ENCODE measurements at regions not wholly inside any gene's neighbourhood (a gene's known extent, or its start where the extent isn't known, plus 50 kb on each side); places are given as distances from the start of the nearest gene placed in this dataset.
"Not testable (repeated sequence)": the region's sequence is repeated elsewhere in the genome, so short reads cannot be mapped to it uniquely, and the experiment has no call there.

DNA sequence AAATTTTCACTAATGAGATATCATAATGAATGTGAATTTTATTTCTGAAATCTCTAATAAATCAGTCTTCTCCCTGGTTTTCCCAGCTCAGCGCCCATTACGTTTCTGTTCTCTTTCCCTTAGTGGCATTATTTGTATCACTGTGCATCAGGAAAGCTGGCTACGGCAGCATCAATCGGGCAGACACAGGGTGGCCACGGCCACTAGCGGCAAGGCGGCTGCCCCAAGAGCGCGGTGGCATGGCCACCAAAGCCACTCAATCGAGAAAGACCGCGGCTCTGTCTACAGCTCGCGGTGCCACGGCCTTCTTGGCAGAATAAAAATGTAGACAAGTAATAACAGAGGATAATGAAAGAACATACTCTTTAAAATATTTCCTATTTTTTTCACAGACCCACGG lies 168.0 kb downstream of the RPIA start:
- DNase-seq (ENCODE audit: low read depth) = no peak

DNA sequence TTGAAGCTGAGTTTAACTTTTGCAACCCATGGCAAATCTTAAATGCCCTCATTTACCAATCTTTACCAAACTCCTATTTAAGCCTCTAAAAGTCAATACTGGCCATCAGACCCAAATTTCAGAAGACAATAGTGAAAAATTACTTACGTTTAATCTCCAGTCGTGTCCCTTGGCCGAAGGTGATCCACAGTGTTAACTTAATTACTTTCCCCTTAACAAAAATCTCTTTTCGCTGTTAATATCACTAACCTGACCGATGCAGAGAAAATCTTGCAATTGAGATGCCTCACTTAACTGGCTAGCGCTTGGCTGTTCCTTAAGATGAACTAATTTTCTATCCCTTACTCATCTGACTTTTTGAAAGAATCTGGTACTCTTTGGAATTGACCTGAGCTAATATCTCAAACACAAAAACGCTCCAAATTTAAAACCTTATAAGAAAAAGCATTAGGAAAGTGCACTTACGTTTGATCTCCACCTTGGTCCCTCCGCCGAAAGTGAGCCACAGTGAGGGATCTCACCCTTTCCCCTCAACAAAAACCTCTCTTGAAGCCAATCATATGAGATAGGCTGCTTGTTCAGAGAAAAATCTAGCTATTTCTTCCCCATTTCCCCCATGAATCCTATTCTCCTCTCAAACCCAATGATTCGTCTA lies 169.1 kb downstream of the RPIA start:
- no peak for DNase-seq (ENCODE audit: low read depth)

DNA sequence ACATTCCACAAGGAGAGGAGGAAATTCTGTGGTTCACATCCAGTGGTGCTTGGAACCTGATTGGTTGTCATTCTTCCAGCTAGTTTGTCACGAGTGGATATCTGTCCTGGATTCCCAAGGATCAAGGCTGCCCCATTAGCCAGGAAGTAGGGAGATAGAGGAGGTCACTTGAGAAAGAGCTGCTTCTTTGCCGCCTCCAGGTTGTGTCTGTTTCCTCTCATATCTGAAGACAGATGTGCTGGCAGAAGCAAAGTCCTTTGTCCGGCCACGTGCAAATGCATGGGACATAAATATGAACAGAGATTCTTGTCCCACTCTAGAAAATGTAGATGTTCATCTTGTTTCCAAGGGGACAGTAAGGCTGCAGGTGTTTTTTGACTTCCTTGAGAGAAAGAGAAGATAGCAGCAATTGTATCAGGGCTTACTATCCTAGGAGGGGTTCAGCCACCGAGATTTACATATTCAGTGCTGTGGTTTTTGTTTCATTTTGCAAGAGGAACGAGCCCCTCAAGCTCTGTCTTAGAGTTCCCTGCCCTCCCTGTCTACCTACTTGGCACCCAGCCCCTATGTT lies 174.4 kb downstream of the RPIA start:
- no peak for DNase-seq (ENCODE audit: low read depth)

DNA sequence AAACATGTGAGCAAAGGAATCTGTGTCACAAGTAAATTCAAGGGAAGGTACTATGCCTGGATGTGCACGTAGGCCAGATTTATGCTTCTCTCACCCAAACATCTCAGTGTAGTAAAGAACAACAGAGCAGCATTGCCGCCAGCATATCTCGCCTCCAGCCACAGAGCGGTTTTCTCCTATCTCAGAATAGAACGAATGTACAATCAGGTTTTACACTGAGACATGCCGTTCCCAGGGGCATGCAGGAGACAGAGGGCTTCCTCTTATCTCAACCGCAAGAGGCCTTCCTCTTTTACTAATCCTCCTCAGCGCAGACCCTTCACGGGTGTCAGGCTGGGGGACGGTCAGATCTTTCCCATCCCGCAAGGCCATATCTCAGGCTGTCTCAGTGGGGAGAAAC lies 175.3 kb downstream of the RPIA start:
- no peak for DNase-seq (ENCODE audit: low read depth)

DNA sequence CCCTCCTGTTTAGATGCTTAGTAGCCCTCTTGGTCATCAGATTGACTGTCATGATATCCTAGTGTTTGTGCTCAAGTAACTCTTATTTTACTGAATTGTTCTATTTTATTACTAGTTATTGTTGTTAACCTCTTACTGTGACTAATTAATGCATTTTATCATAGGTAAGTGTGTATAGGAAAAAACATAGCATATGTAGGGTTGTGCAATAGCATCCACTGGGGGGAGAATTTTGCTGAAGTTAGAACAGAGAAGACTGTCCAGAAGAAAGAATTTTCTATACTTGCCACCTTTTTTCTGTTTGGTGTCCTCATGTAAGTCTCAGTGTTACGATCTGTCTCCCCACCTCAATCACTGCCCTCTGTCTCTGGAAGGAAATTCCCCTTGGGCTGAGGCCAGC lies 177.4 kb downstream of the RPIA start:
- no peak for DNase-seq (ENCODE audit: low read depth)

DNA sequence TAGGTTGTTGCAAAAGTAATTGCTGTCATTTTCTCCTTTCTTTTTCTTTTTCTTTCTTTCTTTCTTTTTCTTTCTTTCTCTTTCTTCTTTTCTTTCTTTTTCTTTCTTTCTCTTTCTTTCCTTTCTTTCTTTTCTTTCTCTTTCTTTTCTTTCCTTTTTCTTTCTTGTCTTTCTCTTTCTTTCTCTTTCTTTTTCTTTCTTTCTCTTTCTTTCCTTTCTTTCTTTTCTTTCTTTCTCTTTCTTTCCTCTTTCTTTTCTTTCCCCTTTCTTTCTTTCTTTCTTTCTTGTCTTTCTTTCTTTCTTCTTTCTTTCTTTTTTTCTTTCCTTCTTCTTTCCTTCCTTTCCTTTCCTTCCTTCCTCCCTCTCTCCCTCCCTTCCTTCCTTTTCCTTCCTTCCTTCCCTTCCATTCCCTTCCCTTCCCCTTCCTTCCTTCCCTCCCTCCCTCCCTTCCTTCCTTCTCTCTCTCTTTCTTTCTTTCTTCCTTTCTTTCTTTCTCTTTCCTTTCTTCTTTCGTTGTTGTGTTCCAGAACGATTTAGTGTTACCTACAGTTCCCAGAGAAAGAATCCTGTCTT lies 178.9 kb downstream of the RPIA start:
- no peak for DNase-seq (ENCODE audit: low read depth)

DNA sequence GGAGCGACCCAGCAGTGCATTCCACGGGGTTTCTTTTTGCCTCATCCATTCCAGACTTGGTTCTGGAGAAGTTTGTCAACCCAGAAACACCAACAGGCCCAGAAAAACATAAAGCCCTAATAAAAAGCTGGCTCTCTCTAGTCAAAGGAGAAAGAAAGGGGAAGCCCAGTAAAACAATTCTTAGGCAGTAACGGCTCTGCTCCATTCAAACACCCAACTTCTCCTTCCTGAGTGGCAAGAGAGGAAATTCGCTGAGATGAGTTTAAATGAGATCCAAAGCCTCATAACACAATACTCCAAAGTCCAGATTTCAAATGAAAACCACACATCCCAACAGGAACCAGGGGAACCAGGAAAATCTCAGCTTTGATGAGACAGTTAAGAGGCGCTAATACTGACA lies 179.9 kb downstream of the RPIA start:
- no peak for DNase-seq (ENCODE audit: low read depth)

DNA sequence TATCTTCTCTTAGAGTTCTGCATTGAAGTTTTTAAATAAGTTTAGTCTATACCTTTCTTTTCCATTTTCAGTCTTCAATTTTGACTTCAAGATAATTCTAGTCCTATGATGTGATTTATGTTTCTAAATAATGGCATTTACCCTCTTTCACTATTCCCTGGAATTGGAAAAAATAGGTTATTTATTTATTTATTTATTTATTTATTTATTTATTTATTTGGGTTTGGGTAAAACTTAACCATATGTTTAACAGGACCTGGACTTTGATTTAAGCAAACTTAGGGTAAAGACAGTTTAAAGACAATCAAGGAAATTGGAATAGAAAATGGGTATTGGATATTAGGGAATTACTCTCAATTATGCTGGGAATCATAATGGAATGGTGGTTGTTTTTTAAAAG lies 182.1 kb downstream of the RPIA start:
- no peak for DNase-seq (ENCODE audit: low read depth)

DNA sequence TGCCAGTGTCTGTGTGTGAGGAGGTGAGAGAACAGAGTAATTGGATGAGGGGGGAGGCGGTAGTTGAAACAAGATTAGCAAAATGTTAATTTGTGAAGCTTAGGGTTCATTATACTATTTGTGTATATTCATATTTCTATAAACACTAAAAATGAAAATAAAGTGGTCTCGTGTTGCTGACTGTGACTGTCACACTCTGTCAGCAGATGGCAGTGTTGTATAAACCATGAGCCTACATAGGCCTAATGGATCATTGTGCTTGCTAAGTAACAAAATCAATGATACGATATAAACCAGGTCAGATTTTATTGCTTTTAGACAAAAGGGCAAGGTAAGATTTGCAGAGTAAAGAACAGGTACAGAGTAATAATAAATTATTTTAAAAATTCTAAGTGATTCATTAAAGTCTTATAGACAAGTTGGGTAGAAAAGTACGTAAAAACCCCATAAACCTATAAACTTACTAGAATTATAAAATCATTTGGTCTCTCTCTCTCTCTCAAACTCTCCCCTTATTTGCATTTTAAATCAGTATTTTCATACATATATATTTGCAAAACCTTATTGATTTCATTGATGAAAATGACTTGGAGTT lies 182.7 kb downstream of the RPIA start:
- peak; percentile 27 for DNase-seq (ENCODE audit: low read depth)

DNA sequence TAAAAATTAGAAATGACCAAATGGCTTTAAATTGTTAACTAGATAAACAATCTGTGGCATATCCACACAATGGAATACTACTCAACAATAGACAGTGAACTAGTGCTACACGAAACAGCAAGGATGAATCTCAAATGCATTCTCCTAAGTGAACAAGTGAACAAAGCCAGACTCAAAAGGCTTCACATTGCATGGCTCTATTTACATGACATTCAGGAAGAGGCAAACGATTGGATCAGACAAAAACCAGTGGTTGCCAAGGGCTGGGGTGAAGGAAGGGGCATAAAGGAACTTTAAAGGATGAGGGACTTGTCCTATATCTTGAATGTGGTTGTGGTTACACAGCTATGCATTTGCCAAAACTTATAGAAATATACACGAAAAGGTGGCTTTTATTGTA lies 184.3 kb downstream of the RPIA start:
- DNase-seq (ENCODE audit: low read depth) = no peak

DNA sequence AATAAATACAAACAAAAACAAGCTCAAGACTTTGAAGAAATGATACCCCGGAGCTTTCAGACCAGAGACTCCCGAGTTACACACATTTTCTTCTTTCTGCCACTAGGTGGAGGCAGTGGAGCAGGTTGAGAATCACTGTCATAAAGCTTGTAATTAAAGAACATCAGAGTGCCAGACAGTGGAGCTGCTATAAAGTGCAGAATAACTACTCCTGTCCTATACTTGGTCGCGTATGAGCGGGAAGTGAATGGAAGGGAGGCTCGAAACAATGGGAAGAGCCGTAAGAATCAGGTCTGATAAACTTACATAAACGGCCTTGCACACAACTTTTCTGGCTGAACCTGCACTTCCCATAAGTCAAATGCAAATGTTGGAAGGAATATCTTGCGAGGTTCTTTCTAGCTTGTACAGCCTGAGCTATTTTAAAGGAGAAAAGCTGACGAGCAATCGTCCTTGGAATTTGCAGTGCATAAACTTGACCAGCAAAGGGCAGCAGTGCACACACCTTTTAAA lies 189.0 kb downstream of the RPIA start:
- peak; percentile 57 for DNase-seq (ENCODE audit: low read depth)

DNA sequence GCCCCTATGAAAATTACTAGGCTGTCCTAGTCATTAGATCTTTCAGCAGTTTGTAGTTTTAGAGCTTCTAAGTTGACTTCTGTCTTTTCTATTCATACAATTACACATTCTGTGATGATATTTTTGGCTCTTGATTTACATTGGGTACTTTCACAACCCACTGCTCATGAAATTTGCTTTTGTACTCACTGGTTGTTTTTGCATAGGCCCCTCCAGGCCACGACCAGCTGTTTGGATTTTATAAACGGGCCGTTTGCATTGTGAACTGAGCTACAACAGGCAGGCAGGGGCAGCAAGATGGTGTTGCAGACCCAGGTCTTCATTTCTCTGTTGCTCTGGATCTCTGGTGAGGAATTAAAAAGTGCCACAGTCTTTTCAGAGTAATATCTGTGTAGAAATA lies 193.8 kb downstream of the RPIA start:
- no peak for DNase-seq (ENCODE audit: low read depth)

DNA sequence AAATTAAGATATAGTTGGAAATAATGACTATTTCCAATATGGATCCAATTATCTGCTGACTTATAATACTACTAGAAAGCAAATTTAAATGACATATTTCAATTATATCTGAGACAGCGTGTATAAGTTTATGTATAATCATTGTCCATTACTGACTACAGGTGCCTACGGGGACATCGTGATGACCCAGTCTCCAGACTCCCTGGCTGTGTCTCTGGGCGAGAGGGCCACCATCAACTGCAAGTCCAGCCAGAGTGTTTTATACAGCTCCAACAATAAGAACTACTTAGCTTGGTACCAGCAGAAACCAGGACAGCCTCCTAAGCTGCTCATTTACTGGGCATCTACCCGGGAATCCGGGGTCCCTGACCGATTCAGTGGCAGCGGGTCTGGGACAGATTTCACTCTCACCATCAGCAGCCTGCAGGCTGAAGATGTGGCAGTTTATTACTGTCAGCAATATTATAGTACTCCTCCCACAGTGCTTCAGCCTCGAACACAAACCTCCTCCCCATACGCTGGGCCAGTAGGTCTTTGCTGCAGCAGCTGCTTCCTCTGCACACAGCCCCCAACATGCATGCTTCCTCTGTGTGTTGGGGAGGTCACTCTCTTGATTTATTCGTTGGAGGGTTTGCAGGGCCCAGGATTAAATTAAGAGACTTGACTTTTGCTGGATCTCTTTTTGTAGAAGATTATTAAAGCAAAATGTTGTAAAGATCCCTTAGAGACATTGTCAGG lies 194.4 kb downstream of the RPIA start:
- DNase-seq (ENCODE audit: low read depth) = no peak

DNA sequence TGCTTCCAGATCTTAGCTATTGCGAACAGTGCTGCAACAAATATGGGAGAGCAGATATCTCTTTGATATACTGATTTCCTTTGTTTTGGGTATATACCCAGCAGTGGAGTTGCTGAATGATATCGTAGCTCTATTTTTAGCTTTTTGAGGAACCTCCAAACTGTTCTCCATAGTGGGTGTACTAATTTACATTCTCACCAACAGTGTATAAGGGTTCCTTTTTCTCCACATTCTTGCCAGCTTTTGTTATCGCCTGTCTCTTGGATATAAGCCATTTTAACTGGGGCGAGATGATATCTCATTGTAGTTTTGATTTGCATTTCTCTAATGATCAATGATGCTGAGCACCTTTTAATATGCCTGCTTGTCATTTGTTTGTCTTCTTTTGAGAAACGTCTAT lies 196.0 kb downstream of the RPIA start:
- not testable (repeated sequence) for DNase-seq (ENCODE audit: low read depth)

DNA sequence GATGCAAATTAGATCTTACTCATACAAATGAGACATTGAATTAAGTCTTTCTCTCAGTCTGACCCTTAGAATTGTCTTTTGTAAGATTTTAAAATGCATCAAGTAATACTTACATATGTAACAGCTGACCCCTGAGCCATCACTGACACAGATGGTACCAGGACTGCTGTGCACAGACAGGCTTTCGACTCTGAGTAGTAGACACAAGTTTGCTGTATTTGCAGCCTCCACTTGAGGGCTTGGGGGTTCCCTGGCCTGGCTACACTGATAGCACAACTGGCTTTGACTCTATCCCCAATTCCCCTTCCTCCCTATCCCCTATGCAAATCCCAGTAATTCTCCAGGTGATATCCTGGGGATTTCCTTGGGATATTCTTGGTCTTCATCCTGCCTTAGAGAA lies 200.7 kb downstream of the RPIA start:
- DNase-seq (ENCODE audit: low read depth) = no peak

DNA sequence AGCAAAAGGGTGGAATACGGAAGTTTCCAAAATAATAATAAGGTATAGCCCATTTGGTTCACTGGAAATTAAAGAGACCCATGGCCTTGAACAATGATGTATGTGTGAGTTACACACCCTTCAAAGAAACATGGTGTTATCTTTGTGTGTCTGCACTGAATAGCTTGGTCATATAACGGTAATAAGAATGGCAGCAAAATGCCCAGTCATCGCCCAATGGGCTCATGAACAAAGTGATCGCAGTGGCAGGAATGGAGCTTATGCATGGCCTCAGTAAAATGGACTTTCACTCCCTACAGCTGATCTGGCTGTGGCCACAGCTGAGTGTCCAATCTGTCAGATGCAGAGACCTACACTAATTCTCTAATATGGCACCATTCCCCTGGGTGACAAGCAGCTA lies 201.3 kb downstream of the RPIA start:
- no peak for DNase-seq (ENCODE audit: low read depth)

DNA sequence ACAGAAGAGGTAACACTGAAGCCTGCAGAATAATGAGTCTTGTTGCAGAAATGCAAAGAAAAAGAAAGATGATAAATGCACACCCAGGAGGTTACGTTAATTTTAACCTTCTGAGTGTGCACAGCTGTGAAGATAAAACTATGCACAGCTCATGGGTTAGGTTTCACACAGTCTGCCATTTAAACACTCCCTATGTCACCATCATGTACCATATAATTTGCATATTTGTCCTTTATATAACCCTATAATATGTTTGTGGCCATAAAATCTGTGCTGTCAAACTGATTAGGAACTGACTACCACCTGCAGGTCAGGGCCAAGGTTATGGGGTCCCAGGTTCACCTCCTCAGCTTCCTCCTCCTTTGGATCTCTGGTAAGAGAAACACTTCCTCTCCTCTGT lies 205.5 kb downstream of the RPIA start:
- DNase-seq (ENCODE audit: low read depth) = no peak

DNA sequence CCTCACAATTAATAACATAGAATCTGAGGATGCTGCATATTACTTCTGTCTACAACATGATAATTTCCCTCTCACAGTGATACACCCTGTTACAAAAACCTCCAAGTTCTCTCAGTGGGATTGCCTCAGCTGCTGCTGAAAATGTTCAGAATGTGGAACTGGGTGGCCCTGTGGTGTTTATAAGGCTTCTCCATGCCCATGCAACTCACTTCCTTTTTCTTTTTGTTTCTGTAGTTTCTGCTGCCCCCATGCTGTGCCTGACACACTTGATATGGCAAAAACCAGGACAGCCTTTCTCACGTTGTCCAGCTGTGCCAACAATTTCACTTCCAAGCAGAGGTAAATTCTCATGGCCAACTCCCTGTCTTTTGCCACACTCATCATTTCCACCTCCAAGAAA lies 206.2 kb downstream of the RPIA start:
- DNase-seq (ENCODE audit: low read depth) = no peak

DNA sequence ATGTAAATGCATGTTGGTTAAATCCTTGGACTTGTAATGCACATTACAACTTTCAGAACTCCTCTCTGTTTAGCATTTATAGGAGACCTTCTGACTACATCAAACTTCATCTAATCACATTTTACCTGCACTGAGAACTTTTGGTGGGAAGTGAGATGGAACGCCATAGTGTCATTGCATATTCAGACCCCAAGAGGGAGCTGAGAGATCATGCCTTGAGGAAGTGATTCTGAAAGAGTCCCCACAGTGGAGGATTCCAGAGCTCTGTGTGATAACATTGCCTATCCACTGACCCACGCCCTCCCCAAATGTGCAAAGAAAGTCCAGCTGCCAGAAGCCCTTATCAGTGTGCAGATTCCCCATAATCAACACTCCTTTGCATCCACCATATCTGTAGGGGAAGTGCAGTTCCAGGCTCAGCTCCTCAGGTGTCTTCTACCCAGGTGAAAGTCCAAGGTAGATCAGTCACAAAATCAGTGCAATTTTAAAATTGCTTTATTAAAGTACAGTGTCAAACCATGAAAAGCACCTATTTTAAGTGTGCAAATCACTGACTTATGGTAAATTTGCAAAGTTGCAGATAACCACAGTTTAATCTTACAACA lies 212.4 kb downstream of the RPIA start:
- DNase-seq (ENCODE audit: low read depth) = peak; percentile 17

DNA sequence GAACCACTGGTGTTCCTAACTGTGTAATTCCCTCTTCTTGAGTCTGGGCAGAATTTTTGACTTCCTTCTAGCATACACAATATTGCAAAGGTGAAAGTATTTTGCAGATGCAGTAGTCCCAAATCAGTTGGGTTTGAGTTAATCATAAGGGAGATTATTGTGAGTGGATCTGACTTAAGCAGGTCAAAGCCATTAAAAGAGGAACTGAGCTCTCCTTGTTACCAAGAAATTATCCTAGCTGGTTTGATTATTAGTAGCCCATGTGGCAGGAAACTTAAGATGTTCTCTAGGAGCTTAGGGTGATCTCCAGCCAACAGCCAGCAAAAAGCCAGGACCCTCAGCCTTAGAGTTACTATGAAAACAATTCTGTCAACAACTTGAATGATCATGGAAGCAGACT lies 221.8 kb downstream of the RPIA start:
- no peak for DNase-seq (ENCODE audit: low read depth)

DNA sequence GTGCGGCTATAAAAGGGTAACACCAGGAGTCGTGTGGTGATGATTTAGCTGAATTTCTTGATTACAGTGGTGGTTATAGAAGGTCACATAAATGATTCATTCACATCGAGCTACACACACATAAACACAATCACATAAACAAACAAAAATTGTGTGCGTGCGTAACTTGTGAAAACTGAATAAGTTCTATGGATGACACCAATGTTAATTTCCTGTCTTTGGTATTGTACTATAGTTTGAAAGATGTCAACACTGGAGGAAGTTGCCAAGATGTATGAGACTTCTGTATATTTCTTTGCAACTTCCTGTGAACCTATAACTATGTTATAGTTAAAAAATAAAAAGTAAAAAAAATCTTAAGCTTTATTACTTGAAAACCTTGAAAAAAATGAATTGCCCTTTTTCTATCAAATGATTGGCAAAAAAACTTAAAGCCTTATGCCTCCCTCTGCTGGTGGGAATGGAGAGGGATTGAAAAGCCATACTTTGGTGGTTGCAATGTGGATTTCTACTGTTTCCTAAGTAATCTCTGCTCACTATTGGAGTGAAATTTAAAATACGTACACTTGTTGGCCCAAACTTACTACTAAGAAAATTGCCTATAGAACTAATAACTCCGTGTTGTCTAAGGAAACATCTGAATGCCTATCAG lies 227.7 kb downstream of the RPIA start:
- DNase-seq (ENCODE audit: low read depth) = peak; percentile 12

All from HT1080 (cell line).